Type B pancreatic cell (in vitro differentiated cells): ENCODE measurements at regions not wholly inside any gene's neighbourhood (a gene's known extent, or its start where the extent isn't known, plus 50 kb on each side); places are given as distances from the start of the nearest gene placed in this dataset.

Experiments
- DNase-seq: peaks from one replicate; pipeline ENCODE4 v3.0.0; 2021; ENCODE audit warnings: mixed read lengths; ENCODE audit not compliant: unreplicated experiment; ENCODE audit errors: extremely low spot score
- H3K27ac Mint-ChIP-seq: 2 replicates; pipeline ENCODE4 v1.8.0; 2021; ENCODE audit warnings: mild to moderate bottlenecking, mixed read lengths
- H3K27me3 Mint-ChIP-seq: 2 replicates; pipeline ENCODE4 v1.8.0; 2021; ENCODE audit warnings: mixed read lengths
- H3K36me3 Mint-ChIP-seq: 2 replicates; pipeline ENCODE4 v1.8.0; 2021; ENCODE audit warnings: mixed read lengths
- H3K4me1 Mint-ChIP-seq: one replicate; pipeline ENCODE4 v1.8.0; 2021; ENCODE audit warnings: mixed read lengths; ENCODE audit not compliant: unreplicated experiment
- H3K4me3 Mint-ChIP-seq: 2 replicates; pipeline ENCODE4 v1.8.0; 2021; ENCODE audit warnings: mild to moderate bottlenecking, mixed read lengths
- H3K9me3 Mint-ChIP-seq: 2 replicates; pipeline ENCODE4 v1.8.0; 2021; ENCODE audit warnings: mixed read lengths
- TF ChIP-seq, protein P1 (sequence below): fragments of 200-600 bp; sonication (generic); conservative IDR thresholded peaks from 2 replicates; pipeline ENCODE4 v1.5.0; 2021; ENCODE audit warnings: antibody characterized with exemption, mild to moderate bottlenecking

DNA sequence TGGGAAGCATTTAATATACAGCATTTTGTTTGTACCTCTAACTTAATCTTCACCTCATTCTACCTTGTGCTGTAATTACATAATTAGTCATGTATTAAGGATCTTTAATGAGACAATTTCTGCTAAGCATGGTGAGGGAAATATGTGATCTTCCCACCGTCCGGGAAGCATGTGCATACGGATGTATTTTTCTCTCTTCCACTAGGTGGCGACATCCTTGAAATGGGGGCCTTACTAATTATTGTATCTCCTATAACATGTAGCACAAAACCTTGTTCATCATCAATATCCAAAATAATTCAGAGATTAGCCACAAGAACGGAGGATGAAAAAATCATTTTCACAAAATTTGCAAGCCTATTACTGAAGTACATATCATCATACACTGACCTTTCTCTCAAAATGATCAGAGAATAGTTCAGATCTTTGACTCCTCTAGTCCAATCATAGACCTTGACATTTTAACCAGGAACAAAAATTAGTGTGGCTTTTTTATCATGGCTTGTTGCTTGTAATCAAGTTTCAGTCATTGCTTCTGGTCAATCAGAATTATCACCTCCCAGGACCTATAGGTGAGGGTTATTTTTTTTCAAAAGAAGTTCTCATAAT, 148.9 kb upstream of the GBE1 start:
- Mint-ChIP-seq H3K36me3 (no peaks in the 10 kb centered on the region), H3K9me3 (no peaks in the 10 kb centered on the region), H3K27me3 (no peaks in the 10 kb centered on the region), H3K27ac (no peak overlapping the region), H3K4me3 (no peak overlapping the region), H3K4me1 (no peaks in the 10 kb centered on the region)
- no peak for DNase-seq
- TF ChIP-seq, protein P1, sequence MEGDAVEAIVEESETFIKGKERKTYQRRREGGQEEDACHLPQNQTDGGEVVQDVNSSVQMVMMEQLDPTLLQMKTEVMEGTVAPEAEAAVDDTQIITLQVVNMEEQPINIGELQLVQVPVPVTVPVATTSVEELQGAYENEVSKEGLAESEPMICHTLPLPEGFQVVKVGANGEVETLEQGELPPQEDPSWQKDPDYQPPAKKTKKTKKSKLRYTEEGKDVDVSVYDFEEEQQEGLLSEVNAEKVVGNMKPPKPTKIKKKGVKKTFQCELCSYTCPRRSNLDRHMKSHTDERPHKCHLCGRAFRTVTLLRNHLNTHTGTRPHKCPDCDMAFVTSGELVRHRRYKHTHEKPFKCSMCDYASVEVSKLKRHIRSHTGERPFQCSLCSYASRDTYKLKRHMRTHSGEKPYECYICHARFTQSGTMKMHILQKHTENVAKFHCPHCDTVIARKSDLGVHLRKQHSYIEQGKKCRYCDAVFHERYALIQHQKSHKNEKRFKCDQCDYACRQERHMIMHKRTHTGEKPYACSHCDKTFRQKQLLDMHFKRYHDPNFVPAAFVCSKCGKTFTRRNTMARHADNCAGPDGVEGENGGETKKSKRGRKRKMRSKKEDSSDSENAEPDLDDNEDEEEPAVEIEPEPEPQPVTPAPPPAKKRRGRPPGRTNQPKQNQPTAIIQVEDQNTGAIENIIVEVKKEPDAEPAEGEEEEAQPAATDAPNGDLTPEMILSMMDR, result peak; percentile 90

DNA sequence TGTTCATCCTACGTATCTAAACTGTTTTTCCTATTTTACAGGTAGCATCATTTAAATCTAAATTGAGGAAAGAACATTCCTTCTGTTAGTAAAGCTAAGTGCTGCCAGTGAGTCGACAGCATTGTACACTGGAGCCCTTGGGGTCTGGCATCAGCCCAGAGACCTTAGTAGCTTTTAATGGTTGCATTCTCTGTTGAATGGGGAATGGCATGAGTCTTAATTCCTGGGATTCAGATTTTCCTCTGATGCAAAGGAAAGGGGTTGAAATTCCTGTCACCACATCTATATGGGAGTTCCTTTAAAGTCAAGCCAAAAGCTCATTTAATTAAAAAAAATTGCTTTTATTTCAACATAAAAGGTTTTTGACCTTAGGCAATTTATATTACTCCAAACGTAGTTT, 148.4 kb upstream of the GBE1 start:
- TF ChIP-seq, protein P1, result no peak
- H3K36me3 Mint-ChIP-seq, result no peaks in the 10 kb centered on the region
- no peaks in the 10 kb centered on the region for H3K9me3 Mint-ChIP-seq
- no peaks in the 10 kb centered on the region for H3K27me3 Mint-ChIP-seq
- H3K27ac Mint-ChIP-seq, result no peak overlapping the region
- DNase-seq, result no peak
- no peak overlapping the region for H3K4me3 Mint-ChIP-seq
- H3K4me1 Mint-ChIP-seq, result no peaks in the 10 kb centered on the region

DNA sequence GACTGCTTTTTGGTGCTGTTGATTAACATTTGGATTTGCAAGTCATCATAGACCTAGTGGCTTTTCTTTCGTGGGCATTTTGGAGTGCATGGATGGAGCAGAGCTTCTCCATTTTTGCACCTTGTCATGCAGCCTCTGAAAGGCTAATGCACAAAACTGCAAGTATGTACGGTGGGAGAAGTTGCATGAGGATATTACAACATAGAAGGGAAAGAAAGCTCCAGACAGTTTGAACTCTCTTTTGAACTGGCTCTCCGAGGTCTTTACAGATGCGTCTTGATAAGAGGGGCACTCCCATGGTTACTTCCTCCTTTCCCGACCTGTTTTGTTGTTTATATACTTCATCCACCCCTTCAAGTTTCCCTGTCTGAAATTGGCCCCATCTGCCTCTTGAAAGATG, 147.1 kb upstream of the GBE1 start:
- H3K9me3 Mint-ChIP-seq, result no peaks in the 10 kb centered on the region
- no peak for DNase-seq

DNA sequence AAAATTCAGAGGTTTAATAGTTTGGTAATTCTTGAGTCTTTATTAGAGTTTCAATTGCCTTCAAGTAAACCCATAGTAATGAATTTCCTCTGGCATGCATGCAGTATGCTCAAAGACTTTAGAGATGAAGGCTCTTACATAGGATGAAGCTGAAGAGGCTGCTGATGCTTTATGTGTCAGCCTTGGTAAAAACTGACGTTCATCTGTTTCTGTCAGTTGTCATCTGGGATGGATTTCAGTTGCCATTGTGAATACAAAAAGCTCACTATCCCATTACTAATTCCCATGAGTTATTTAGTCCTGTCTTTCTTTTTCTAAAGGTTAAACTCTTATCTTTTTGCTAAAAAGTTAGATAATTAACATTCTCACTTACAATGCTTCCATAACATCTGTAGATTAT, 136.9 kb upstream of the GBE1 start:
- DNase-seq, result no peak
- Mint-ChIP-seq H3K27me3 (no peaks in the 10 kb centered on the region), H3K27ac (no peak overlapping the region), H3K36me3 (no peaks in the 10 kb centered on the region), H3K9me3 (no peaks in the 10 kb centered on the region), H3K4me3 (no peak overlapping the region), H3K4me1 (no peaks in the 10 kb centered on the region)
- TF ChIP-seq, protein P1, result no peak

More for the DNA sequence above, 147.1 kb upstream of the GBE1 start:
- no peak overlapping the region for H3K27ac Mint-ChIP-seq
- no peak overlapping the region for H3K4me3 Mint-ChIP-seq
- no peaks in the 10 kb centered on the region for H3K36me3 Mint-ChIP-seq
- H3K27me3 Mint-ChIP-seq, result no peaks in the 10 kb centered on the region
- H3K4me1 Mint-ChIP-seq, result no peaks in the 10 kb centered on the region
- TF ChIP-seq, protein P1, result no peak

DNA sequence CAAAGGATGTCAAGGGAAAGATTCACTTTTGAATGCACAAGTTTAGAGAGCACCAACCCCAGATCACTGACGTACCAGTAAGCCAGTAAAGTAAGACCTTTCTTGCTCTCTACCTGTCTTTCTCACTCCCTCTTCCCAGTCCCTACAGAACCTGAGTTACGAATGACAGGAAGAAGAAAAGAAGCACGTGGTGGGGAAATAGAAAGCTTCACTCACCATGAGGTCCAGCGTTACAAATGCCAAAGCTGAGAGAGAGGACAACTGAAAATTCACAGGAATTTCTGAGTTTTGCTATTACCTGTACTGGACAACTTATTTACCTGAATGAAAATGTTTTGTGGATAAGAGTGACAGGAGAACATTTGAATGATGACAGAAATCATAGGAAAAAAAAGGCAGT, 133.2 kb upstream of the GBE1 start:
- Mint-ChIP-seq H3K27me3 (no peaks in the 10 kb centered on the region), H3K36me3 (no peaks in the 10 kb centered on the region), H3K4me3 (no peak overlapping the region), H3K27ac (no peak overlapping the region), H3K4me1 (no peaks in the 10 kb centered on the region), H3K9me3 (no peaks in the 10 kb centered on the region)
- TF ChIP-seq, protein P1, result no peak
- DNase-seq, result no peak
